CD14-positive monocyte (primary cell): ENCODE measurements at regions not wholly inside any gene's neighbourhood (a gene's known extent, or its start where the extent isn't known, plus 50 kb on each side); places are given as distances from the start of the nearest gene placed in this dataset.
"Not testable (repeated sequence)": the region's sequence is repeated elsewhere in the genome, so short reads cannot be mapped to it uniquely, and the experiment has no call there.

ENCODE experiments used
- DNase-seq, 3 donors: peaks; one replicate each; pipeline ENCODE4 v3.0.0-alpha.2; 2011 to 2022
- H2AFZ ChIP-seq: 2 replicates; pipeline ENCODE4 v1.6.0; 2012; ENCODE audit warnings: mild to moderate bottlenecking, low read depth, low read length, inconsistent platforms; ENCODE audit not compliant: insufficient read depth, poor library complexity, severe bottlenecking
- H3K27ac ChIP-seq, 2 donors: 1 replicate in 1 of 2; 2 replicates in 1 of 2; pipeline ENCODE4 v1.5.1; 2012 to 2013; ENCODE audit warnings: low read length in 2 of 2, control low read depth in 1 of 2, inconsistent platforms in 1 of 2, low read depth in 1 of 2, mild to moderate bottlenecking in 1 of 2
- H3K27me3 ChIP-seq, 2 donors: one replicate each; pipeline versions ENCODE4 v1.6.0 to v1.6.1; 2011 to 2013; ENCODE audit warnings: low read length in 2 of 2; ENCODE audit not compliant: control insufficient read depth in 2 of 2, insufficient read depth in 2 of 2
- H3K36me3 ChIP-seq, 2 donors: replicated peaks in 1 of 2; 1 replicate in 1 of 2; 2 replicates in 1 of 2; pipeline versions ENCODE4 v1.5.1 to v1.6.1; 2012 to 2013; ENCODE audit warnings: low read length in 2 of 2, control low read depth in 1 of 2, inconsistent platforms in 1 of 2, mild to moderate bottlenecking in 1 of 2; ENCODE audit not compliant: insufficient read depth in 2 of 2, control insufficient read depth in 1 of 2
- H3K4me1 ChIP-seq, 2 donors: 1 replicate in 1 of 2; 2 replicates in 1 of 2; pipeline versions ENCODE4 v1.5.1 to v1.6.1; 2012 to 2013; ENCODE audit warnings: low read length in 2 of 2, control low read depth in 1 of 2, inconsistent platforms in 1 of 2, mild to moderate bottlenecking in 1 of 2, moderate library complexity in 1 of 2; ENCODE audit not compliant: insufficient read depth in 2 of 2, control insufficient read depth in 1 of 2
- H3K4me2 ChIP-seq: replicated peaks from 2 replicates; pipeline ENCODE3; 2012; ENCODE audit warnings: low read length, moderate library complexity, mild to moderate bottlenecking; ENCODE audit not compliant: poor library complexity, severe bottlenecking; ENCODE audit errors: extremely low read depth
- H3K4me3 ChIP-seq, 3 experiments: fragments of 200-600 bp in 1 of 3; sonication (generic) in 1 of 3; replicated peaks in 1 of 3; 1 replicate in 2 of 3; 2 replicates in 1 of 3; pipeline ENCODE4 v1.5.1; 2011 to 2013; ENCODE audit warnings: low read length in 3 of 3, mild to moderate bottlenecking in 3 of 3, control low read depth in 2 of 3, low read depth in 2 of 3, inconsistent platforms in 1 of 3, moderate library complexity in 1 of 3
- H3K79me2 ChIP-seq: 2 replicates; pipeline ENCODE4 v1.6.0; 2012; ENCODE audit warnings: mild to moderate bottlenecking, control low read depth, inconsistent platforms, low read length, moderate library complexity; ENCODE audit not compliant: insufficient read depth
- H3K9ac ChIP-seq: 2 replicates; pipeline ENCODE4 v1.6.0; 2017; ENCODE audit warnings: low read length, mild to moderate bottlenecking; ENCODE audit not compliant: insufficient read depth, poor library complexity, severe bottlenecking
- H3K9me3 ChIP-seq, 2 donors: replicated peaks in 1 of 2; 1 replicate in 1 of 2; 2 replicates in 1 of 2; pipeline versions ENCODE4 v1.5.1 to v1.6.1; 2012 to 2013; ENCODE audit warnings: low read length in 2 of 2, control low read depth in 1 of 2; ENCODE audit not compliant: control insufficient read depth in 1 of 2, insufficient read depth in 1 of 2
- H4K20me1 ChIP-seq: 2 replicates; pipeline ENCODE4 v1.6.0; 2012; ENCODE audit warnings: mild to moderate bottlenecking, low read length, control low read depth, moderate library complexity; ENCODE audit not compliant: insufficient read depth
- H3K27ac Mint-ChIP-seq, 7 donors: one replicate each; pipeline ENCODE4 v1.8.0; 2020; ENCODE audit warnings: mild to moderate bottlenecking in 7 of 7, mixed read lengths in 7 of 7, moderate library complexity in 6 of 7, inconsistent platforms in 2 of 7
- H3K27me3 Mint-ChIP-seq, 3 donors: one replicate each; pipeline ENCODE4 v1.8.0; 2021 to 2022; ENCODE audit warnings: low read depth in 3 of 3, mild to moderate bottlenecking in 3 of 3, mixed read lengths in 3 of 3, moderate library complexity in 3 of 3, inconsistent platforms in 1 of 3
- H3K36me3 Mint-ChIP-seq, 2 donors: one replicate each; pipeline ENCODE4 v1.8.0; 2020; ENCODE audit warnings: mixed read lengths in 2 of 2, inconsistent platforms in 1 of 2, mild to moderate bottlenecking in 1 of 2
- H3K4me1 Mint-ChIP-seq: one replicate; pipeline ENCODE4 v1.8.0; 2020; ENCODE audit warnings: mild to moderate bottlenecking, mixed read lengths
- H3K4me3 Mint-ChIP-seq, 2 donors: one replicate each; pipeline ENCODE4 v1.8.0; 2020; ENCODE audit warnings: mild to moderate bottlenecking in 2 of 2, mixed read lengths in 2 of 2, moderate library complexity in 1 of 2
- H3K9me3 Mint-ChIP-seq, 7 donors: one replicate each; pipeline ENCODE4 v1.8.0; 2020 to 2022; ENCODE audit warnings: mixed read lengths in 7 of 7, mild to moderate bottlenecking in 6 of 7, moderate library complexity in 6 of 7, inconsistent platforms in 2 of 7
- WGBS: methylation state at CpG from one replicate; pipeline ENCODE4 v1.1.5; 2013; ENCODE audit warnings: missing lambda C conversion rate; ENCODE audit not compliant: insufficient coverage; 5-methylcytosine and 5-hydroxymethylcytosine counted together
- intact Hi-C, 2 donors: fragments of 100-400 bp; cut with micrococcal nuclease; formaldehyde crosslinking; loops; one replicate each; pipeline versions ENCODE4 v1.15.0 to v1.15.1; 2023
- TF ChIP-seq, protein P1 (sequence below): fragments of 200-600 bp; IDR thresholded peaks from one replicate; pipeline ENCODE4 v1.8.0; 2022; ENCODE audit warnings: antibody characterized with exemption, mild to moderate bottlenecking

DNA sequence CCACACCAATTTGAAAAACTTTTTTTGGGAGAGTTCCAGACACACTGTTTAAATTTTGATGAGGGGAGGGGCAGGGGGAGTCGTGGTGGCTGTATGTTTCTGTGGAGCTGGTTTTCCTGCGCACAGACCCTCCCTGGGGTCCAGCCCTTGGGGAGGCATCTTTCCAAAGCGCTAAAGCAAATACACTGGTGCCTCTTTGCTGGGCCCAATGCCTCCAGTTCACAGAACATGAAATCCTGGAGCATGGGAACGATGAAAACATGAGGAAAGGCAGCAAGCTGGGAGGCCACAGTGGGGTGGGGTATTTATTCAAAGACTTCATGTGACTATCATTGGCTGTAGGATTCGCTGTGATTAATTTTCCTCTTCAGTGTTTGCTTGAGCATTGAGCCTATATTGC lies 135.3 kb downstream of the CCDC34 start:
- no peaks in the 10 kb centered on the region for H3K27me3 ChIP-seq
- H4K20me1 ChIP-seq, result no peaks in the 10 kb centered on the region
- DNase-seq, result no peak
- no peak overlapping the region for H3K4me3 ChIP-seq
- H2AFZ ChIP-seq, result no peak overlapping the region
- no peak overlapping the region for H3K9ac ChIP-seq
- no peaks in the 10 kb centered on the region for H3K79me2 ChIP-seq
- Mint-ChIP-seq H3K27ac (no peak overlapping the region), H3K27me3 (peaks cover 0 to 3% (median 1%) of the 10 kb centered on the region in 3 donors), H3K4me3 (no peak overlapping the region), H3K9me3 (peaks cover 0 to 3% (median 1%) of the 10 kb centered on the region in 7 donors), H3K36me3 (no peaks in the 10 kb centered on the region), H3K4me1 (no peaks in the 10 kb centered on the region)
- no peaks in the 10 kb centered on the region for H3K4me1 ChIP-seq
- TF ChIP-seq, protein P1, sequence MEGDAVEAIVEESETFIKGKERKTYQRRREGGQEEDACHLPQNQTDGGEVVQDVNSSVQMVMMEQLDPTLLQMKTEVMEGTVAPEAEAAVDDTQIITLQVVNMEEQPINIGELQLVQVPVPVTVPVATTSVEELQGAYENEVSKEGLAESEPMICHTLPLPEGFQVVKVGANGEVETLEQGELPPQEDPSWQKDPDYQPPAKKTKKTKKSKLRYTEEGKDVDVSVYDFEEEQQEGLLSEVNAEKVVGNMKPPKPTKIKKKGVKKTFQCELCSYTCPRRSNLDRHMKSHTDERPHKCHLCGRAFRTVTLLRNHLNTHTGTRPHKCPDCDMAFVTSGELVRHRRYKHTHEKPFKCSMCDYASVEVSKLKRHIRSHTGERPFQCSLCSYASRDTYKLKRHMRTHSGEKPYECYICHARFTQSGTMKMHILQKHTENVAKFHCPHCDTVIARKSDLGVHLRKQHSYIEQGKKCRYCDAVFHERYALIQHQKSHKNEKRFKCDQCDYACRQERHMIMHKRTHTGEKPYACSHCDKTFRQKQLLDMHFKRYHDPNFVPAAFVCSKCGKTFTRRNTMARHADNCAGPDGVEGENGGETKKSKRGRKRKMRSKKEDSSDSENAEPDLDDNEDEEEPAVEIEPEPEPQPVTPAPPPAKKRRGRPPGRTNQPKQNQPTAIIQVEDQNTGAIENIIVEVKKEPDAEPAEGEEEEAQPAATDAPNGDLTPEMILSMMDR, result no peak
- intact Hi-C loops, result no loop called here
- no peak overlapping the region for H3K4me2 ChIP-seq
- 74% methylated on average over 4 of the region's 5 CpGs for WGBS
- no peaks in the 10 kb centered on the region for H3K9me3 ChIP-seq
- H3K27ac ChIP-seq, result no peak overlapping the region
- no peaks in the 10 kb centered on the region for H3K36me3 ChIP-seq

DNA sequence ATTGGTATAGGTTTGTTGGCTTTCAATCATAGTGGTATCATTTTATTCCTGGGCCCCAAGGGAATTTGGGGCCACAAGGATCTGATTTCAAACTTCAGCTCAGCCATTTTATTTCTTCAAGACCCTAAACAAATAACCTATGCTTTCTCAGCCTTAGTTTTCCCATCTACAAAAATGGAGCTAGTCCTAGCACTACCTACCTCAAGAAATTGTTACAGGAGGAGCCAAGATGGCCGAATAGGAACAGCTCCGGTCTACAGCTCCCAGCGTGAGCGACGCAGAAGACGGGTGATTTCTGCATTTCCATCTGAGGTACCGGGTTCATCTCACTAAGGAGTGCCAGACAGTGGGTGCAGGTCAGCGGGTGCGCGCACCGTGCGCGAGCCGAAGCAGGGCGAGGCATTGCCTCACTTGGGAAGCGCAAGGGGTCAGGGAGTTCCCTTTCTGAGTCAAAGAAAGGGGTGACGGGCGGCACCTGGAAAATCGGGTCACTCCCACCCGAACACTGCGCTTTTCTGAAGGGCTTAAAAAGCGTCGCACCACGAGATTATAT lies 143.5 kb downstream of the CCDC34 start:
- H3K9me3 Mint-ChIP-seq, H3K4me1 Mint-ChIP-seq, H4K20me1 ChIP-seq, H3K36me3 Mint-ChIP-seq, H3K4me1 ChIP-seq, H3K27ac ChIP-seq, H3K4me2 ChIP-seq, H3K27ac Mint-ChIP-seq, H3K27me3 ChIP-seq, intact Hi-C loops, DNase-seq, H3K27me3 Mint-ChIP-seq, H3K9ac ChIP-seq, H3K36me3 ChIP-seq, H3K4me3 Mint-ChIP-seq, H3K79me2 ChIP-seq, H2AFZ ChIP-seq, H3K4me3 ChIP-seq, H3K9me3 ChIP-seq: not testable (repeated sequence)
- WGBS, result no CpG with 5 or more reads among the region's 24 CpGs
